ENCODE measurements at regions not wholly inside any gene's neighbourhood (a gene's known extent, or its start where the extent isn't known, plus 50 kb on each side); places are given as distances from the start of the nearest gene placed in this dataset.

GRCh38 chr20:60553095-60553494 is 594.9 kb downstream of the CDH26 start:
- no peak overlapping the region for H2AFZ ChIP-seq (ENCODE audit: low read length)
- H3K27me3 ChIP-seq (replicated peaks; ENCODE audit: insufficient read depth, low read length) = no peaks in the 10 kb centered on the region
- no peaks in the 10 kb centered on the region for H4K20me1 ChIP-seq (ENCODE audit: insufficient read depth, low read length)
- H3K4me3 ChIP-seq (ENCODE audit: low read length) = no peak overlapping the region
- TF ChIP-seq EZH2phosphoT487 (IDR thresholded peaks at IDR 0.05; ENCODE audit: low read length) (no peak), EZH2 (optimal IDR thresholded peaks at IDR 0.05; ENCODE audit: low read depth, low read length) (no peak), CTCF (IDR thresholded peaks at IDR 0.05; ENCODE audit: low read length) (no peak)
- H3F3A ChIP-seq (ENCODE audit: insufficient read depth, low read length) = no peaks in the 10 kb centered on the region
- no peak overlapping the region for H3K27ac ChIP-seq (ENCODE audit: low read length)
- H3K9me2 ChIP-seq (replicated peaks; ENCODE audit: insufficient read depth, low read length) = no peaks in the 10 kb centered on the region
- no peaks in the 10 kb centered on the region for H3K79me2 ChIP-seq (ENCODE audit: low read length)
- H3K4me2 ChIP-seq (ENCODE audit: low read depth, low read length) = no peak overlapping the region
- H3K9me3 ChIP-seq (replicated peaks; ENCODE audit: insufficient read depth, low read length) = no peaks in the 10 kb centered on the region
- no peak overlapping the region for H3K9ac ChIP-seq (ENCODE audit: low read length)
- H3K36me3 ChIP-seq (replicated peaks; ENCODE audit: insufficient read depth, low read length) = no peaks in the 10 kb centered on the region
- no peak for DNase-seq
- H3K4me1 ChIP-seq (ENCODE audit: low read length) = no peaks in the 10 kb centered on the region

DNA sequence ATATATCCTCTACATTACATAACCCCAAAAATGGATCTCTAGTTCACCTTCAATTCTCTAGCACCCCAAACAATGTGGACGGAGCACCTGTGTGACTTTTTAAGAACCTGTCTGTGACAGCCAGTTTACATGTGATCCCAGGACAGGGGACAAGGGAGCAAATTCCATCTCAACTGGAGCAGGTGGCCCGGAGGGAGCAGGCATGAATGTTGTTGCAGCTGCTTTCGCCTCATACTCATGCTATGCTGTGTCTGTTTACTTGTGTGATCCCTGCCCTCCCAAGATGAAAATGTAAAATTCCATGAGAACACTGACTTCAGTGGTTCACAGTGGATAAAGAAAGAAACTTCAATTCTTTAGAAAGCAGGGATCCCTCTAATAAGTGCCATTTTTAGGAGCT is 600.3 kb downstream of the CDH26 start:
- H3K9ac ChIP-seq (ENCODE audit: low read length) = no peak overlapping the region
- no peaks in the 10 kb centered on the region for H3K9me3 ChIP-seq (replicated peaks; ENCODE audit: insufficient read depth, low read length)
- H3K79me2 ChIP-seq (ENCODE audit: low read length) = no peaks in the 10 kb centered on the region
- no peak overlapping the region for H3K27ac ChIP-seq (ENCODE audit: low read length)
- no peaks in the 10 kb centered on the region for H3K36me3 ChIP-seq (replicated peaks; ENCODE audit: insufficient read depth, low read length)
- H3K4me3 ChIP-seq (ENCODE audit: low read length) = no peak overlapping the region
- no peak for TF ChIP-seq EZH2 (optimal IDR thresholded peaks at IDR 0.05; ENCODE audit: low read depth, low read length)
- no peak for TF ChIP-seq CTCF (IDR thresholded peaks at IDR 0.05; ENCODE audit: low read length)
- TF ChIP-seq EZH2phosphoT487 (IDR thresholded peaks at IDR 0.05; ENCODE audit: low read length) = no peak
- H3F3A ChIP-seq (ENCODE audit: insufficient read depth, low read length) = no peaks in the 10 kb centered on the region
- H3K4me2 ChIP-seq (ENCODE audit: low read depth, low read length) = no peak overlapping the region
- H2AFZ ChIP-seq (ENCODE audit: low read length) = no peak overlapping the region
- H3K4me1 ChIP-seq (ENCODE audit: low read length) = no peaks in the 10 kb centered on the region
- DNase-seq = no peak
- H3K27me3 ChIP-seq (replicated peaks; ENCODE audit: insufficient read depth, low read length) = no peaks in the 10 kb centered on the region
- H4K20me1 ChIP-seq (ENCODE audit: insufficient read depth, low read length) = no peaks in the 10 kb centered on the region
- H3K9me2 ChIP-seq (replicated peaks; ENCODE audit: insufficient read depth, low read length) = no peaks in the 10 kb centered on the region

- H2AFZ ChIP-seq (ENCODE audit: low read length) = no peak overlapping the region
- H3K4me2 ChIP-seq (ENCODE audit: low read depth, low read length) = no peak overlapping the region
- no peaks in the 10 kb centered on the region for H3K9me2 ChIP-seq (replicated peaks; ENCODE audit: insufficient read depth, low read length)
- H3K4me1 ChIP-seq (ENCODE audit: low read length) = no peaks in the 10 kb centered on the region
- no peak overlapping the region for H3K9ac ChIP-seq (ENCODE audit: low read length)
- H3K4me3 ChIP-seq (ENCODE audit: low read length) = no peak overlapping the region
- H3K27ac ChIP-seq (ENCODE audit: low read length) = no peak overlapping the region
- no peaks in the 10 kb centered on the region for H3K27me3 ChIP-seq (replicated peaks; ENCODE audit: insufficient read depth, low read length)
- no peaks in the 10 kb centered on the region for H3K36me3 ChIP-seq (replicated peaks; ENCODE audit: insufficient read depth, low read length)
- no peaks in the 10 kb centered on the region for H3K79me2 ChIP-seq (ENCODE audit: low read length)
- no peaks in the 10 kb centered on the region for H3F3A ChIP-seq (ENCODE audit: insufficient read depth, low read length)
- no peak for DNase-seq
- H4K20me1 ChIP-seq (ENCODE audit: insufficient read depth, low read length) = no peaks in the 10 kb centered on the region
- no peaks in the 10 kb centered on the region for H3K9me3 ChIP-seq (replicated peaks; ENCODE audit: insufficient read depth, low read length)
- TF ChIP-seq EZH2phosphoT487 (IDR thresholded peaks at IDR 0.05; ENCODE audit: low read length) (no peak), CTCF (IDR thresholded peaks at IDR 0.05; ENCODE audit: low read length) (no peak), EZH2 (optimal IDR thresholded peaks at IDR 0.05; ENCODE audit: low read depth, low read length) (no peak)
Observed at GRCh38 chr20:60559462-60559861, 601.2 kb downstream of the CDH26 start.
